ENCODE measurements at regions not wholly inside any gene's neighbourhood (a gene's known extent, or its start where the extent isn't known, plus 50 kb on each side); places are given as distances from the start of the nearest gene placed in this dataset.

- Histone ChIP-seq H3K4me3 (no peak overlapping the region), H3K9me3 (no peaks in the 10 kb centered on the region), H3K27me3 (no peaks in the 10 kb centered on the region), H3K27ac (replicated peaks in 1 of 4) (no peak overlapping the region), H3K36me3 (no peaks in the 10 kb centered on the region), H3K4me1 (no peaks in the 10 kb centered on the region)
- TF ChIP-seq EP300 (IDR thresholded peaks at IDR 0.05), result no peak
- no peak for TF ChIP-seq POLR2A (IDR thresholded peaks at IDR 0.05; ENCODE audit: low read depth)
- TF ChIP-seq POLR2AphosphoS5 (IDR thresholded peaks at IDR 0.05), result no peak
- WGBS, result 83% methylated on average over 8 of the region's 8 CpGs
- intact Hi-C loops (cut with DNase I), result no loop called here
- DNase-seq (ENCODE audit: extremely low spot score), result no peak
Measured at GRCh38 chr16:8188841-8189240, 401.5 kb downstream of the TMEM114 start.

- TF ChIP-seq EP300 (IDR thresholded peaks at IDR 0.05), result no peak
- no peak for TF ChIP-seq CTCF (IDR thresholded peaks at IDR 0.05)
- TF ChIP-seq POLR2A (IDR thresholded peaks at IDR 0.05; ENCODE audit: low read depth), result no peak
- TF ChIP-seq POLR2AphosphoS5 (IDR thresholded peaks at IDR 0.05), result no peak
- H3K27me3 ChIP-seq, result no peaks in the 10 kb centered on the region
- DNase-seq (ENCODE audit: extremely low spot score), result no peak
- H3K4me1 ChIP-seq, result no peaks in the 10 kb centered on the region
- H3K36me3 ChIP-seq, result no peaks in the 10 kb centered on the region
- no peaks in the 10 kb centered on the region for H3K9me3 ChIP-seq
- no peak overlapping the region for H3K27ac ChIP-seq (replicated peaks in 1 of 4)
- intact Hi-C loops (cut with DNase I), result no loop called here
- no peak overlapping the region for H3K4me3 ChIP-seq
- WGBS, result 57% methylated on average over 5 of the region's 5 CpGs
Measured at GRCh38 chr16:8187782-8188372, 402.4 kb downstream of the TMEM114 start.

- Histone ChIP-seq H3K27ac (replicated peaks in 1 of 4) (no peak overlapping the region), H3K27me3 (no peaks in the 10 kb centered on the region), H3K4me3 (no peak overlapping the region), H3K9me3 (no peaks in the 10 kb centered on the region), H3K36me3 (no peaks in the 10 kb centered on the region), H3K4me1 (no peaks in the 10 kb centered on the region)
- 50% methylated on average over 1 of the region's 1 CpG for WGBS
- TF ChIP-seq POLR2A (IDR thresholded peaks at IDR 0.05; ENCODE audit: low read depth) (no peak), CTCF (IDR thresholded peaks at IDR 0.05) (no peak), EP300 (IDR thresholded peaks at IDR 0.05) (no peak), POLR2AphosphoS5 (IDR thresholded peaks at IDR 0.05) (no peak)
- DNase-seq (ENCODE audit: extremely low spot score), result no peak
- intact Hi-C loops (cut with DNase I), result no loop called here
Measured at GRCh38 chr16:8184854-8185253, 405.5 kb downstream of the TMEM114 start.

GRCh38 chr16:8183176-8184099, 406.9 kb downstream of the TMEM114 start:
- Histone ChIP-seq H3K4me3 (no peak overlapping the region), H3K36me3 (no peaks in the 10 kb centered on the region), H3K27ac (replicated peaks in 1 of 4) (no peak overlapping the region), H3K27me3 (no peaks in the 10 kb centered on the region), H3K9me3 (no peaks in the 10 kb centered on the region), H3K4me1 (no peaks in the 10 kb centered on the region)
- TF ChIP-seq POLR2A (IDR thresholded peaks at IDR 0.05; ENCODE audit: low read depth) (no peak), CTCF (IDR thresholded peaks at IDR 0.05) (no peak)
- WGBS, result 77% methylated on average over 11 of the region's 11 CpGs
- intact Hi-C loops (cut with DNase I), result no loop called here
- no peak for DNase-seq (ENCODE audit: extremely low spot score)

GRCh38 chr16:8182761-8183160, 407.6 kb downstream of the TMEM114 start:
- no peaks in the 10 kb centered on the region for H3K36me3 ChIP-seq
- H3K4me1 ChIP-seq, result no peaks in the 10 kb centered on the region
- WGBS, result 70% methylated on average over 7 of the region's 7 CpGs
- H3K4me3 ChIP-seq, result no peak overlapping the region
- DNase-seq (ENCODE audit: extremely low spot score), result no peak
- H3K27me3 ChIP-seq, result peaks cover 0 to under 1% (median 0%) of the 10 kb centered on the region in 4 donors
- no peak overlapping the region for H3K27ac ChIP-seq (replicated peaks in 1 of 4)
- TF ChIP-seq CTCF (IDR thresholded peaks at IDR 0.05) (no peak), EP300 (IDR thresholded peaks at IDR 0.05) (no peak), POLR2AphosphoS5 (IDR thresholded peaks at IDR 0.05) (no peak), POLR2A (IDR thresholded peaks at IDR 0.05; ENCODE audit: low read depth) (no peak)
- intact Hi-C loops (cut with DNase I), result no loop called here
- H3K9me3 ChIP-seq, result no peaks in the 10 kb centered on the region

All from esophagus muscularis mucosa (tissue), 4 donors.